ENCODE measurements at regions not wholly inside any gene's neighbourhood (a gene's known extent, or its start where the extent isn't known, plus 50 kb on each side); places are given as distances from the start of the nearest gene placed in this dataset.
"Not testable (repeated sequence)": the region's sequence is repeated elsewhere in the genome, so short reads cannot be mapped to it uniquely, and the experiment has no call there.

GRCh38 chr1:182173808-182174512, 112.4 kb upstream of the ZNF648 start:
- Histone ChIP-seq H3K4me1 (ENCODE audit: control insufficient read depth, insufficient read depth, low read length) (no peaks in the 10 kb centered on the region), H3K4me3 (ENCODE audit: low read length) (no peak overlapping the region), H3K27ac (ENCODE audit: low read depth, low read length) (no peak overlapping the region), H3K9ac (ENCODE audit: low read length) (no peak overlapping the region), H3K27me3 (ENCODE audit: control insufficient read depth, insufficient read depth, low read length) (no peaks in the 10 kb centered on the region), H3K36me3 (ENCODE audit: control insufficient read depth, insufficient read depth, low read length) (no peaks in the 10 kb centered on the region)

- no peak overlapping the region for H3K4me3 ChIP-seq (ENCODE audit: low read length)
- H3K27me3 ChIP-seq (ENCODE audit: control insufficient read depth, insufficient read depth, low read length): no peaks in the 10 kb centered on the region
- H3K4me1 ChIP-seq (ENCODE audit: control insufficient read depth, insufficient read depth, low read length): no peaks in the 10 kb centered on the region
- H3K9ac ChIP-seq (ENCODE audit: low read length): no peak overlapping the region
- no peak overlapping the region for H3K27ac ChIP-seq (ENCODE audit: low read depth, low read length)
- no peaks in the 10 kb centered on the region for H3K36me3 ChIP-seq (ENCODE audit: control insufficient read depth, insufficient read depth, low read length)
Measured at GRCh38 chr1:182172699-182173098, 111.2 kb upstream of the ZNF648 start.

GRCh38 chr1:182170891-182171461, 109.5 kb upstream of the ZNF648 start:
- no peaks in the 10 kb centered on the region for H3K4me1 ChIP-seq (ENCODE audit: control insufficient read depth, insufficient read depth, low read length)
- no peaks in the 10 kb centered on the region for H3K36me3 ChIP-seq (ENCODE audit: control insufficient read depth, insufficient read depth, low read length)
- no peaks in the 10 kb centered on the region for H3K27me3 ChIP-seq (ENCODE audit: control insufficient read depth, insufficient read depth, low read length)
- H3K9ac ChIP-seq (ENCODE audit: low read length): no peak overlapping the region
- H3K4me3 ChIP-seq (ENCODE audit: low read length): no peak overlapping the region
- no peak overlapping the region for H3K27ac ChIP-seq (ENCODE audit: low read depth, low read length)

- H3K4me3 ChIP-seq (ENCODE audit: low read length): no peak overlapping the region
- no peak overlapping the region for H3K27ac ChIP-seq (ENCODE audit: low read depth, low read length)
- H3K36me3 ChIP-seq (ENCODE audit: control insufficient read depth, insufficient read depth, low read length): no peaks in the 10 kb centered on the region
- no peaks in the 10 kb centered on the region for H3K4me1 ChIP-seq (ENCODE audit: control insufficient read depth, insufficient read depth, low read length)
- no peaks in the 10 kb centered on the region for H3K27me3 ChIP-seq (ENCODE audit: control insufficient read depth, insufficient read depth, low read length)
- H3K9ac ChIP-seq (ENCODE audit: low read length): no peak overlapping the region
Measured at GRCh38 chr1:182169203-182169602, 107.7 kb upstream of the ZNF648 start.

GRCh38 chr1:182166750-182167149, 105.2 kb upstream of the ZNF648 start:
- Histone ChIP-seq H3K36me3 (ENCODE audit: control insufficient read depth, insufficient read depth, low read length) (no peaks in the 10 kb centered on the region), H3K27ac (ENCODE audit: low read depth, low read length) (no peak overlapping the region), H3K4me3 (ENCODE audit: low read length) (no peak overlapping the region), H3K4me1 (ENCODE audit: control insufficient read depth, insufficient read depth, low read length) (no peaks in the 10 kb centered on the region), H3K27me3 (ENCODE audit: control insufficient read depth, insufficient read depth, low read length) (no peaks in the 10 kb centered on the region), H3K9ac (ENCODE audit: low read length) (no peak overlapping the region)

GRCh38 chr1:182166321-182166720, 104.8 kb upstream of the ZNF648 start:
- H3K27ac ChIP-seq (ENCODE audit: low read depth, low read length): no peak overlapping the region
- H3K9ac ChIP-seq (ENCODE audit: low read length): no peak overlapping the region
- no peaks in the 10 kb centered on the region for H3K27me3 ChIP-seq (ENCODE audit: control insufficient read depth, insufficient read depth, low read length)
- H3K4me1 ChIP-seq (ENCODE audit: control insufficient read depth, insufficient read depth, low read length): no peaks in the 10 kb centered on the region
- no peaks in the 10 kb centered on the region for H3K36me3 ChIP-seq (ENCODE audit: control insufficient read depth, insufficient read depth, low read length)
- no peak overlapping the region for H3K4me3 ChIP-seq (ENCODE audit: low read length)

- no peak overlapping the region for H3K9ac ChIP-seq (ENCODE audit: low read length)
- H3K36me3 ChIP-seq (ENCODE audit: control insufficient read depth, insufficient read depth, low read length): no peaks in the 10 kb centered on the region
- H3K27me3 ChIP-seq (ENCODE audit: control insufficient read depth, insufficient read depth, low read length): no peaks in the 10 kb centered on the region
- no peak overlapping the region for H3K4me3 ChIP-seq (ENCODE audit: low read length)
- no peaks in the 10 kb centered on the region for H3K4me1 ChIP-seq (ENCODE audit: control insufficient read depth, insufficient read depth, low read length)
- no peak overlapping the region for H3K27ac ChIP-seq (ENCODE audit: low read depth, low read length)
Measured at GRCh38 chr1:182164273-182164672, 102.8 kb upstream of the ZNF648 start.

- Histone ChIP-seq H3K4me1 (ENCODE audit: control insufficient read depth, insufficient read depth, low read length) (no peaks in the 10 kb centered on the region), H3K9ac (ENCODE audit: low read length) (no peak overlapping the region), H3K36me3 (ENCODE audit: control insufficient read depth, insufficient read depth, low read length) (no peaks in the 10 kb centered on the region), H3K27ac (ENCODE audit: low read depth, low read length) (no peak overlapping the region), H3K27me3 (ENCODE audit: control insufficient read depth, insufficient read depth, low read length) (no peaks in the 10 kb centered on the region), H3K4me3 (ENCODE audit: low read length) (no peak overlapping the region)
Measured at GRCh38 chr1:182163821-182164223, 102.3 kb upstream of the ZNF648 start.

GRCh38 chr1:182159443-182159842, 97.9 kb upstream of the ZNF648 start:
- Histone ChIP-seq H3K4me3 (ENCODE audit: low read length) (no peak overlapping the region), H3K27ac (ENCODE audit: low read depth, low read length) (no peak overlapping the region), H3K27me3 (ENCODE audit: control insufficient read depth, insufficient read depth, low read length) (no peaks in the 10 kb centered on the region), H3K9ac (ENCODE audit: low read length) (no peak overlapping the region), H3K36me3 (ENCODE audit: control insufficient read depth, insufficient read depth, low read length) (no peaks in the 10 kb centered on the region), H3K4me1 (ENCODE audit: control insufficient read depth, insufficient read depth, low read length) (no peaks in the 10 kb centered on the region)

GRCh38 chr1:182157187-182157586, 95.7 kb upstream of the ZNF648 start:
- no peak overlapping the region for H3K9ac ChIP-seq (ENCODE audit: low read length)
- H3K4me1 ChIP-seq (ENCODE audit: control insufficient read depth, insufficient read depth, low read length): no peaks in the 10 kb centered on the region
- H3K27ac ChIP-seq (ENCODE audit: low read depth, low read length): no peak overlapping the region
- no peaks in the 10 kb centered on the region for H3K36me3 ChIP-seq (ENCODE audit: control insufficient read depth, insufficient read depth, low read length)
- no peaks in the 10 kb centered on the region for H3K27me3 ChIP-seq (ENCODE audit: control insufficient read depth, insufficient read depth, low read length)
- H3K4me3 ChIP-seq (ENCODE audit: low read length): no peak overlapping the region

- H3K4me3 ChIP-seq (ENCODE audit: low read length); H3K27ac ChIP-seq (ENCODE audit: low read depth, low read length); H3K27me3 ChIP-seq (ENCODE audit: control insufficient read depth, insufficient read depth, low read length); H3K36me3 ChIP-seq (ENCODE audit: control insufficient read depth, insufficient read depth, low read length); H3K9ac ChIP-seq (ENCODE audit: low read length); H3K4me1 ChIP-seq (ENCODE audit: control insufficient read depth, insufficient read depth, low read length): not testable (repeated sequence)
Measured at GRCh38 chr1:182154425-182154824, 92.9 kb upstream of the ZNF648 start.

- no peaks in the 10 kb centered on the region for H3K36me3 ChIP-seq (ENCODE audit: control insufficient read depth, insufficient read depth, low read length)
- no peak overlapping the region for H3K27ac ChIP-seq (ENCODE audit: low read depth, low read length)
- peaks cover 9% of the 10 kb centered on the region for H3K4me1 ChIP-seq (ENCODE audit: control insufficient read depth, insufficient read depth, low read length)
Measured at GRCh38 chr1:182149411-182149965, 88.0 kb upstream of the ZNF648 start.

GRCh38 chr1:182147951-182148350, 86.4 kb upstream of the ZNF648 start:
- Histone ChIP-seq H3K36me3 (ENCODE audit: control insufficient read depth, insufficient read depth, low read length) (no peaks in the 10 kb centered on the region), H3K4me3 (ENCODE audit: low read length) (no peak overlapping the region), H3K4me1 (ENCODE audit: control insufficient read depth, insufficient read depth, low read length) (peaks cover 21% of the 10 kb centered on the region), H3K27ac (ENCODE audit: low read depth, low read length) (no peak overlapping the region), H3K27me3 (ENCODE audit: control insufficient read depth, insufficient read depth, low read length) (no peaks in the 10 kb centered on the region), H3K9ac (ENCODE audit: low read length) (no peak overlapping the region)

More at GRCh38 chr1:182149411-182149965, 88.0 kb upstream of the ZNF648 start:
- H3K4me3 ChIP-seq (ENCODE audit: low read length): no peak overlapping the region
- H3K9ac ChIP-seq (ENCODE audit: low read length): no peak overlapping the region
- H3K27me3 ChIP-seq (ENCODE audit: control insufficient read depth, insufficient read depth, low read length): no peaks in the 10 kb centered on the region
